Stomach (tissue), 4 donors: ENCODE measurements at regions not wholly inside any gene's neighbourhood (a gene's known extent, or its start where the extent isn't known, plus 50 kb on each side); places are given as distances from the start of the nearest gene placed in this dataset.

Experiments used
- EP300 ChIP-seq: sonication (generic); formaldehyde crosslinking; IDR thresholded peaks from one replicate; pipeline ENCODE4 v1.6.1; 2017; ENCODE audit warnings: antibody characterized with exemption
- POLR2A ChIP-seq, 4 donors: fragments of 450-650 bp; IDR thresholded peaks; one replicate each; pipeline ENCODE4 v1.6.1; 2016; ENCODE audit warnings: antibody characterized with exemption in 4 of 4, control low read depth in 2 of 4, mild to moderate bottlenecking in 1 of 4, moderate library complexity in 1 of 4

DNA sequence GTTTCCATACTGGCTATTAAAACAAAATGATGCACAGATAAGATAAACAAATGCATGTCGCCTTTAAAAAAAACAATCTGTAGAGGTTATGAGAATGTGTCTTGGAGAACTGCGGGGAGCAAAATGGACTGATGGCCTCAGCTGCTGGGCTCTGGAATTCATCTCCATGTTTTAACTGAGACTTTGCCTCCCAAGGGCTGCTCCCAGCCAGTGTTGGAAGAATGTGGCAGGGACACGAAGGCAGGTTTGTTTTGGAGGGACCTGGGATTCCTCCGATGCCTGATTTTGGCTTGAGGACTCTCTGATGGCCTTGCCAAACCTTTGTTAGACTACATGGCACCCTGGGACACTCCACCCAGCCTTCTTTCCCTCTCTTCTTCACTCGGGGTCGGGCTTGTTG, 83.5 kb upstream of the AP1S2 start:
- TF ChIP-seq EP300 (no peak), POLR2A (IDR thresholded peaks at IDR 0.05) (no peak)
